Hepatocyte (in vitro differentiated cells): ENCODE measurements at regions not wholly inside any gene's neighbourhood (a gene's known extent, or its start where the extent isn't known, plus 50 kb on each side); places are given as distances from the start of the nearest gene placed in this dataset.

Experiments
- EZH2 ChIP-seq: fragments of 200-600 bp; sonication (generic); IDR thresholded peaks from 2 replicates; pipeline ENCODE4 v1.6.1; 2016; ENCODE audit warnings: antibody characterized with exemption, mild to moderate bottlenecking, borderline replicate concordance
- EZH2phosphoT487 ChIP-seq: fragments of 200-600 bp; sonication (generic); IDR thresholded peaks from one replicate; pipeline ENCODE4 v1.6.1; 2018; ENCODE audit warnings: antibody characterized with exemption, mild to moderate bottlenecking, low read depth, moderate library complexity; ENCODE audit not compliant: unreplicated experiment, severe bottlenecking
- TF ChIP-seq, protein P1 (sequence below): fragments of 200-600 bp; sonication (generic); IDR thresholded peaks from 2 replicates; pipeline ENCODE4 v1.5.1; 2016; ENCODE audit warnings: antibody characterized with exemption, mild to moderate bottlenecking; ENCODE audit not compliant: poor library complexity

DNA sequence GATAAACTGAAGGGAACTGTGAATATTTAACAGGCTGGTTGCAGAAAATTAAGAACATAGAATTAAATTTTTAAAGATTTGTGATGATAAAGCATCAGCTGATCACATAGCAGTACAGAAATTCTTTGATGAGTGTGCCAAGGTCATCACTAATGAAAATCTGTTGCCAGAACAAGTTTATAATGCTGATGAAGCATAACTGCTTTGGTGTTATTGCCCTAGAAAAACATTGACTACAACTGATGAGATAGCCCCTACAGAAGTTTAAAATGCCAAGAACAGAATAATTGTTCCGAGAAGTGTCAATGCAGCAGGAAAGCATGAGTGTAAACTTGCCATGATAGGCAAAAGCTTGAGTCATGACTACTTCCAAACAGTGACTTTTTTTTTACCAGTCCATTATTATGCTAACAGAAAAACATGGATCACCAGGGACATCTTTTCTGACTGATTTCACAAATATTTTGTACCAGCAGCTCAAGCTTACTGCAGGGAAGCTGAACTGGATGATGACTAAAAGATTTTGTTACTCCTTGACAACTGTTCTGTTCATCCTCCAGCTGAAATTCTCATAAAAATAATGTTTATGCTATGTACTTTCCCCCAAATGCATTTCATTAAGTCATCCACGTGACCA is 1136.6 kb downstream of the FAT4 start:
- TF ChIP-seq EZH2 (no peak), EZH2phosphoT487 (no peak)
- TF ChIP-seq, protein P1, sequence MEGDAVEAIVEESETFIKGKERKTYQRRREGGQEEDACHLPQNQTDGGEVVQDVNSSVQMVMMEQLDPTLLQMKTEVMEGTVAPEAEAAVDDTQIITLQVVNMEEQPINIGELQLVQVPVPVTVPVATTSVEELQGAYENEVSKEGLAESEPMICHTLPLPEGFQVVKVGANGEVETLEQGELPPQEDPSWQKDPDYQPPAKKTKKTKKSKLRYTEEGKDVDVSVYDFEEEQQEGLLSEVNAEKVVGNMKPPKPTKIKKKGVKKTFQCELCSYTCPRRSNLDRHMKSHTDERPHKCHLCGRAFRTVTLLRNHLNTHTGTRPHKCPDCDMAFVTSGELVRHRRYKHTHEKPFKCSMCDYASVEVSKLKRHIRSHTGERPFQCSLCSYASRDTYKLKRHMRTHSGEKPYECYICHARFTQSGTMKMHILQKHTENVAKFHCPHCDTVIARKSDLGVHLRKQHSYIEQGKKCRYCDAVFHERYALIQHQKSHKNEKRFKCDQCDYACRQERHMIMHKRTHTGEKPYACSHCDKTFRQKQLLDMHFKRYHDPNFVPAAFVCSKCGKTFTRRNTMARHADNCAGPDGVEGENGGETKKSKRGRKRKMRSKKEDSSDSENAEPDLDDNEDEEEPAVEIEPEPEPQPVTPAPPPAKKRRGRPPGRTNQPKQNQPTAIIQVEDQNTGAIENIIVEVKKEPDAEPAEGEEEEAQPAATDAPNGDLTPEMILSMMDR, result no peak
